Inferior parietal cortex (tissue), 1 donor: ENCODE measurements at regions not wholly inside any gene's neighbourhood (a gene's known extent, or its start where the extent isn't known, plus 50 kb on each side); places are given as distances from the start of the nearest gene placed in this dataset.

Experiments
- DNase-seq: peaks from one replicate; pipeline ENCODE4 v3.0.0-alpha.2; 2016; ENCODE audit errors: extremely low spot score

DNA sequence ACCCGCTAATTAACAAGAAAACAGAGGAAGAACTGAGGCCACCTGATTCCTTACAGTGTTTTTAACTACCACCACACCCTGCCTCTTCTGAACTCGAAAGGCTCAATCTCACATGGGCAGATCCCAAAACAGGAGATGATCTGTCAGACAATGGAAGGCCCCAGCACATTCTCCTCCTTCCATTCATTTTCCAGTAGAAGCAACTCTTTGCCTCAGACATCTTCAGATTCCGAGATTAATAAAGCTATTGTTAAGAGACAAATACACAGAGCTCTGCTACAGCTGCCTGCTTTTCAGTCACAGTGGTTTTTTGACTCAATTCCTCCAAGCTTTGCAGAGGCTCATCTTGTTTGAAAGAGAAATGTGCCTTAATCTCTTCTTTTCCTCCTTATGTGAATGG is 127.2 kb upstream of the ADAMTSL1 start:
- DNase-seq = peak; percentile 43

DNA sequence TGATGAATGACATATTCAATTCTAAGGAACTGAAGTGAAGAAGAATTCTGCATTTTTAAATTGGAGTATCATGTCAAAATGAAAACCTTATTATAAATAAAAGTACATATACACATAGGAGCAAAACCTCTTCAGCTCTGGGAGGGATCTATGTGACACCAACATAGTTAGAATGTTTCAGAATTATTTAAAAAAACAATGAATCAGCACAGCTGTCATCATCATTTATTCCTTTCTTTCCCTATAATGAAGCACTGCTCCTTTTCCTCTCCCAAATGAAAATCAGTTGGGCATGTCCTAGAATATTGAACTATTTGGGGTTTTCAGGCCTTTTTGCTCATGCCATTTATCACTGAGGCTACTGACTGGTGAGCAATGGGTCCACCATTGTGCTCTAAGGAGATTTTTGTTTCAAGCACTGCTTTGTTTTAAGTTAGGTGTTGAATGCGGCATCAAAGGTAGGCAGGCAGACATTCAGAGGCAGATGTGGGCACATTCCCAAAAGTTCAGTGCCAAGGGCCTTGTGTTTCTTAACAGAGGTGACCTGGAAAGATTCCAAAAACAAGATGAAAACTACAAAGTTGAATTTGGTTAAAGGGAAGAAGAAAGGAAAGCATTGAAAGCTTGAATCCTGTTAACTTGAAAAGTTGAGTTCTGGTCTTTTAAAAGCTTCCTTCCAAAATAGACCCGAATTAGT is 126.4 kb upstream of the ADAMTSL1 start:
- DNase-seq = no peak

DNA sequence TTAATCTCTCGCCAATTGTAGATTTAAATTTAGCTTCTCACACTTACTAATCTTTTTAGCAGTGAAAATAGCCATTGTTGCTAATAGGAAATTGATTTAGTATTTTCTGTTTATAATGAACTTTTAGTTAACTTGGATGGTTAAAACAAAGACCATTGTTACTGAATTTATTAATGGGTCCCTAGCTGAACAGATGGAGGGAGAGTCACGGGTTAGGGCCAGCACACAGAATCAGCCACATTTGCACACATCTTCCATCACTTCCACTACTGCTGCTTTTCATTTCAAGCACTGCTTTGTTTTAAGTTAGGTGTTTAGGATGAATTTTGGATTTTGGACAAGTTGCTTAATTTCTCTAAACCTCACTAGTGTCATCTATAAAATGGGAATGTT is 125.9 kb upstream of the ADAMTSL1 start:
- DNase-seq = no peak

DNA sequence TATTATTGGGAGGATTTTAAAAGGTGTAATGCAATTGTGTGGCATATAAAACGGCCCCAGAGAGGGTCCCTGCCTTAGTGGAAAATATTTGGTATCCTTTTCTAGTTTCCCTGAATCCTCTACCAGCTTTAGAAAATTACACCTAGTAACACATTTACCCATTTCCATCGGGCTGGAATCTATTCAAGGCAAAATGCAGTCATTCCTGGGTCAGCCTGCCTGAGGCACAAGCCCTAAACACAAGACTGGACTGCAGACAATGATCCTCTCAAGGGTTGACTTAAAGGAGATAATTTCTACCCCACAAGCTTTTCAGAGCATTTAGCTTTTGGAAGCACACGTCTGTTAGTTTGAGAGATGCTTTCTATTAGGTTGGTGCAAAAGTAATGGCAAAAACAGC is 124.4 kb upstream of the ADAMTSL1 start:
- no peak for DNase-seq

DNA sequence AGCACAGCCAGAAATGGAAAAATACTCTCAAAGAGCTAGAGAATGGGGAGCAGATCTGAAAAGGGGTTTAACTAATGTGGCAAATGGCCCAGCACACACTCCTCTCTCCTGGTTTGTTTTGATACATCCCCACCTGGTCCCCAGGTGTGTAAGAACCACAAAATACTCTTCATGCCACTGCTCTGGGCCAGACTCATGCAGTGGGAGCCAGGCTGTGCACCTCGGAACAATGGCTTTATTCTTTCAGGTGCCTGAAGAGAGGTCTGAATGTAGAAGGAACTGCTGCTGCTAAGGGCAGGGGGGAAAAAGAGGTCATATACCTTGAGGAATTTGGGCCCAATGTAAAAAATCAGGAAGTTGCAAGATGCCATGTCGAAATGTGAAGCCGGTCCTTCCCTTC is 123.9 kb upstream of the ADAMTSL1 start:
- no peak for DNase-seq

DNA sequence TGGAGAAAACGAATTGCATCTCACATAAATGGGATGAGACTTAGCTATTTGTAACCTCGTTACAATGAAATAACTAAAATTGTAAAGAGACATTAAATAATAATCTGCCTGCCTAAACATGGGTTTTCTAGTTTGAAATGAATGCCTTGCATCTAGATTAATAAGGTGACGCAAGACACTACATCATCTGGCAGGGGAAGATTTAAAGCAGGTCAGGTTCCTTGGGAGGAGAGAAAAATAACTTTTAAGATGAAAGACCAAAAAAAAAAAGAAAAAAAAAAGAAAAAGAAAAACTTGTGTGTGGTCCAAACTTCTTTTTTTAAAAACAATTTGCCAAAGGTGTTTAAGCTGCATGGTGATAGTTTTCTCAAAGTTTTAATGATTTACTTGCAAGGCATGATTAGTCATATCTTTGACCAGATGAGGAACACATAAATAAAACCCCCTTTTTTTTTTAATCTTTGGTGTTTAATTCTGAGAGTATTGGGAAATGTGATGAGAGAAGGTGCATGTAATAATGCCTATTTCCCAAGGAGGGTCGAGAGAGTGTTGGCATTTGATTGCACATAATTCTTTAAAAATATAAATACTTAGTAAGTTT is 122.9 kb upstream of the ADAMTSL1 start:
- no peak for DNase-seq

DNA sequence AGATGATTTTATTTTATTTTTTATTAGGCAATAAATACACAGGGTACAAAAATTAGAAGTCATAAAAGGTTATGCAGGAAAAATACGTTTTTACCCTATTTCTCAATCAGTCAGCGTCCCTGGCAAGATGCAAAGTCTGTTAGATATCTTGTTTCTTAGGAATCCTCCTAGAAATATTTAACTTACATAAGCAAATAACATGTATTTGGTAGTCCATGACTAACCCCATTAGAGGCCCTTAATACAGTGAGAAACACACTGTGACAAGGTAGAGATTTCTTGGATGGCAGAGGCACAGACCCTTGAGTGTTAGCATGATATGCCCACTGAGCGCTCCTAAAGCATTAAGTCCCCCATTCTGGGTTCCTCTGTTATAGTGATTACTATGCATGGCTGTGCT is 121.2 kb upstream of the ADAMTSL1 start:
- DNase-seq = no peak

DNA sequence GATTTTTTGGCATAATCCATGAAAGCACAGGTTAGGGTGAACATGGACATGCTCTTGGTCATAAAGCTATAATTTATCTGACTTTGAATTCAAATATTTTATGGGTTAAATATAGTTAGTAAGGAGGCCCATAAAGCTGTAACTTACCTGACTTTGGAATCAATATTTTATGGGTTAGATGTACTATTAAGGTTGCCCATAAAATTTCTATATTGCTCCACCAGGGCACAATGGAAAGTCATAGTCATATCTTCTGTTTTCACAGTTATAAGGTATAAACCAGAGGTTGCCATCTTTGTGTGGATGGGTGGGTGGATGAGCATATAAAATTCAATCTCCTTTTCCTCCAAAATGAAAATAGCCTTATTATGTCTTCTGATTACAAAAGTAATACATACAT is 120.5 kb upstream of the ADAMTSL1 start:
- DNase-seq = no peak

DNA sequence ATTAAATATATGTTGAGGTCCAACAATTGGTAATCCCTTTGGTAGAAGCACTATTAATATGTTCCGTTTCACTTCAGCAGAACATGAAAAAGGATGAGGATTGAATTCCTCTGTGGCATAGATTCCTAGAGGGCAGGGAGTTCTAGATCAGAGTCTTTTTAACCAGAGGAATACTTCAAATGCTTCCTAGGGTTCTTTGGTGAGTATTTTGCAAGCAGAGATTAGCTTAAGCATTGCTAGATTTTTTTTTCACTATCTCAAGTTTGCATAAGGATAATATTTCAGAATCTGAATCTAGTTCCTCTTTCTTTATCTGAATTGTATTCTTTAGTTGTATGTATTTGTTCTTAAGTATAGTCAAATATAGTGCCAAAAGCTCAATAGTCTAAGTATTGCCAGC is 116.6 kb upstream of the ADAMTSL1 start:
- DNase-seq = no peak

DNA sequence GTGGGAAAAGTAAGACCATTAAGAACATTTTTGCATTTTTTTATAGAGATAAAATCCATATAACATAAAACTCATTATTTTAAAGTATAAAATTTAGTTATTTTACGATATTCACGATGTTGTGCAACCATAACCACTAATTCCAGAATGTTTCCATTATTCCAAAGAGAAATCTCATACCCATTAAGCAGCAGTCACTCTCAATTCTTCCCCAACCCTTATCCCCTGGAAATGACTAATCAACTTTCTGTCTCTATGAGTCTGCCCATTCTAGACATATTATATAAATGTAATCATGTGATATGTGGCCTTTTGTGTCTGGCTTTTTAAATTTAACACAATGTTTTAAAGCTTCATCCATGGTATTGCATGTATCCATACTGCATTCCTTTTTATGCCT is 115.6 kb upstream of the ADAMTSL1 start:
- no peak for DNase-seq

DNA sequence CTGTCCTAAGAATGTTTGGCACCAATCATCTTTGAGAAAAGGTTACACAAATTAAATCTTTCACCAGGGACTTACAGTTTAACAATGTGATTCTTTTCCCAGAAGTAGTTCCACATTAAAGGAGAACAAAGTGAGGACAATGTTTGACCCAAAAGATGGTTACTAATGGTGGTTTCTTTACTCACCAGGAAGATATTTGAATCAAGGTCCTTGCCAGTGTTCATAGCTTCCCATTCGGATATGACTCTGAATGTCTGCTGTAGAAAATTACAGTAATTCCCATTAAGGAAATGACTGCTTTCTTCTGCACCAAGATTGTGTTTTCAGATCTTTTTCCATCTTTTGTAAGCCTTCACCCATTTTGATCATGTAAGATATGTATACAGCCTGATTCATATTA is 114.6 kb upstream of the ADAMTSL1 start:
- DNase-seq = no peak

DNA sequence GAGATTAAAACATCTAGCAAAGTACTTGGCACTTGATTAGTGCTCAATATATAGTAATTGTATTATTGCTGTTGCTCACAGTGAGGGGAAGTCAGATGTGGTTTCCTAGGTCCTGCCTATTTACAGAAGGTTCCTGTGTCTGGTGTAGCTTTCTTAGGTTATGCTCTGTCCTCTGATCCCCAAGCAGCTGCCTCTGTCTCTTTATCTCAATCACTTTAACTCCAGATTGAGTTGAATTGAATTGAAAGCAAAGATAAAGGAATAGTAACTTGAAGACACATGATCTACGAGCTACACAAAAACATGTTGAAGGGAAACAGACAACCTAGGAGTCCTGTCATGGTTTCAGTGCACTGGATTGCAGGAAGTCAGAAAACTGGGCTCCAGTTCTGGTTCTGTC is 113.9 kb upstream of the ADAMTSL1 start:
- DNase-seq = no peak

DNA sequence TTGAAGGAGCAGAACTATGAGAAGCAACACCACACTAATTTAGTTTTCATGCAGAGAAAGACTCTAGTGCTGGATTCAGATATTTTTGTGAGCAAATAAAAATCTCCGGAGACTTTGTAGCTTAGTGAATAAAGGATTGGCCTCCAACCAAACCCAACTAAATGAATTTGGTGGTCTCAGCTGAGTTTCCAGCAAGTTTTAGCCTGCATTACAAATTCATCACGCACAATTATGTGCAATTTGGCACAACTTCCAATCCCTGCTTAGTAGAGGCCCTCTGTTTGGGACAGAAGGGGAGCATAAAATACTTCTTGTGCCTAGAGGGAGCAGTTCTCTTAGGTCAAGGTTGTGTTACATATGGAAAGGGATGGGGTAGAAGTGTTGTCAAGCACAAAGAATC is 112.3 kb upstream of the ADAMTSL1 start:
- no peak for DNase-seq

DNA sequence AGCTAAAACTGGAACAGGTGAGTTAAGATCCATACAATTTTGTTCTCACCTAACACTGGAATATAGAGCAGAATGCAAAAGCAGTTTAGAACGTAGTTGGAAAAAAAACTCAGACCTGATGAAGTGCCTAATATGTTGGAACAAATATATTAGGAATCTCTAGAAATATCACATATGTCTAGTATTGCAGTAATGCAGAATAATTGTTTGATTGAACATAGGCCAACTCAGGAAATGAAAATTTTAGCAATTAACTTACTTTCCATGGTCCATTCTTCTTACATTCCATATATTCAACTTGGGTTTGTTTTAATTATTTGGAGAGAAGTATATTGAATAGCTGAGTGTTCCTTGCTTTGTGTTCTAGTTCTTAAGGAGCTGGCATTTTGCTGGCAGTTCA is 111.8 kb upstream of the ADAMTSL1 start:
- no peak for DNase-seq

DNA sequence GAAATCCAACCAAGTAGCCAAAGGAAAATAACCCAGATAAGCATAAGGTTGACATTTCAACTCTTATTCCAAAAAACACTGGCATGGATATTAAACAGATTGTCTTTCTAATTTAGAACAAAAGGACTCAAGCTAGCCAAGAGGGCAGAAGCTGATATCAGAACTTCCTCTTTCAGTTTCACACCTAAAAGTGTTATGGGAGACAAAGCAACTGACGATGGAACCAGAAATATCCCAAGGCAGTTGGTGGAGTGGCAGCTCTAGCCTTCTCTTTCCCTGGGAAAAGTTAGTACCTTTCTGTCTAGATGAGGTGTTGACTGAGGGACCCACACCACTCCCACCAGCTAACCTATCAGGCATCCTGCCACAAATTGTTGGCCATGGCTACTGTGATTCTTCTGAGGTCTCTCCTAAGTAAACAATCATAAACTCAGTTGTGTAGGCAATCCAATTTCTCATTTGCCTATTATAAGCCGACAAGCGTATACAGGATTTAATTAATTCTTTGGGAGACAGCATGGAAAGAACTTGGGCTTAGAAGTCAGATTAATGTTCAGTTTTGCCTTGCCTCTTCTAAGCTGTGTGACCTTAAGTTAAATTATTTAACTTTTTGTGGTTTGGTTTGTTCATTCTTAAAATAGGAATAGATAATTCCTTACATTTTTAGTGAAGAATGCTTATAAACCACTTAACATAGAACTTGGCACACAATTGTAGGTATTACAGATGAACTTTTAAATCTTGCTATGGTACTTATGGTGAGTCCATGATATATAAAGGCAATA is 110.9 kb upstream of the ADAMTSL1 start:
- no peak for DNase-seq

DNA sequence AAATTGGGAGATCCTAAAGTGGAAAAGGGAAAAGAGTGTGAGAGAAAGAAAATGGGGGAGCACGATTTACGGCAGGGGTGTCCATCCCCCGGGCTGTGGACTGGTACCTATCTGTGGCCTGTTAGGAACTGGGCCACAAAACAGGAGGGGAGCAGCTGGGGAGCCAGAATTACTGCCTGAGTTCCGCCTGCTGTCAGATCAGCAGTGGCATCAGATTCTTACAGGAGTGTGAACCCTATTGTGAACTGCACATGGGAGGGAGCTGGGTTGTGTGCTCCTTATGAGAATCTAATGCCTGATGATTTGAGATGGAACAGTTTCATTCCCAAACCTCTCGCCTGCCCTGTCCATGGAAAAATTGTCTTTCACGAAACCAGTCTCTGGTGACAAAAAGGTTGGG is 108.3 kb upstream of the ADAMTSL1 start:
- no peak for DNase-seq

DNA sequence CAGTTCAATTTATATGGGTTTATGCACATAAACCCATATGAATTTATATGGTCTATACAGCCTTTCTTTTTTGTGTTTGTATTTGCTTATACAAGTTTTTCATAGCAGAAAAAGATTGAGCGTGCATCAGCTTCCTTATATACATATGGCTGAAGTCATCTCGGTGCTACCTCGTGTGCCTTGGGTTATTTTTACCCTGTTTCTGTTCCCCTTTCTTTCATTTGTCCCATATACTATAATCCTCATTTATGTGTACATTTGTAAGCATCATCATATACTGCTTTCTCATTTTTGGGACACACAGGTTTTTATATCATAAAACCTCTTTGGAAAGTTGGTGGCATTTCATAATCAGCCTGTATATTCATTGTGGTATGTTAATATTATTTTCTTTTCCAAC is 107.8 kb upstream of the ADAMTSL1 start:
- DNase-seq = no peak

DNA sequence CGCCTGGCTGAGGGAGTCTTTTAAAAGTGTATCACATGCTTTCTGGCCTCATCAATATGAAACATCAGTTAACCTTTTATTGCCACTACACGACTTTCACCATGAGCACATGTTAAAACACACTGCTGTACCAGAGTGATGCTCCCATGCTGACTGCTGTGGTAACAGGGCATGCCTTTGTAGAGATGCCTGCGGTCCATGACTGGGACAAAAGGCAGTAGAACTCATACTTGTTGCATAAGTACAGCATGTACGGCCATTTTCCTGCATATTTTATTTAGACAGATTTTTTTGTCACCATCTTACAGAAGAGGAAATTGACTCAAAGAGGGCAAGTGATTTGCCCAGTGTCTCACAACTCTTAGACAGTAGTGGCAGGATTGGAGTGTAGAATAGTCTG is 105.7 kb upstream of the ADAMTSL1 start:
- DNase-seq = no peak

DNA sequence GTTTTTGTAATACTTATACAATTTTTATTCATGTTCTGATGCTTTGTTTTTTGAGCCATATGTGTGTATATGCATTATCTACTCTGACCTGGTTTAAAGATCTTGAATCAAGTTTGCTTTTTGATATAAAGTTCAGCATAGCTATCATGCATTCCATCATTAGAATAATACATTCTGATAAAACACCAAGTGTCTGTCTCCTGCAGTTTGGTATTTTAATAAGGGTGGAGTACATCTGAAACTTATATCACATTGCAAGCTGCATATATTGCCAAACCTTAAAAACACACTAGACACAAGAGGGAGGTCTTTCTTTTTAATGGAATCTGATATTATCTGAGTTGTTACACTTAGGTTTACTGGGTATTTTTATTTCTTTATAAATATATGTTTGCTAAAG is 102.8 kb upstream of the ADAMTSL1 start:
- no peak for DNase-seq

DNA sequence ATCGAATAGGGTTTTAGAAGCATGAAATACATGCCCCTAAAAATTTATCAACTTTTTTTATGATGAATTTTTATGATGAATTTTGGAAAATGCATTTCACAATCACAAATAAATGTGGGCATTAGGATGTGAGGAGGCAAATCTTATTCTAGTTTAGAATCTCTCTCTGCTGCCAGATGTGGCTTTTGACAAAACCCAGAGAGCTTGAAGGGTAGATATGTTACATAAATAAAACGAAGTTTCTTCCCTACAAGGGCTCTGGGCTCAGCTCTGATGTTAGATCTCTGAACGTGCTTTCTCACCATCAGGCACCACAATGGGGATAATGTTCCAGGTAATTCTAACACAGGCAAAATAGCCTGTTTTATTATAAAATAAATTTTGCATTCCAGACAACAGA is 102.3 kb upstream of the ADAMTSL1 start:
- no peak for DNase-seq

DNA sequence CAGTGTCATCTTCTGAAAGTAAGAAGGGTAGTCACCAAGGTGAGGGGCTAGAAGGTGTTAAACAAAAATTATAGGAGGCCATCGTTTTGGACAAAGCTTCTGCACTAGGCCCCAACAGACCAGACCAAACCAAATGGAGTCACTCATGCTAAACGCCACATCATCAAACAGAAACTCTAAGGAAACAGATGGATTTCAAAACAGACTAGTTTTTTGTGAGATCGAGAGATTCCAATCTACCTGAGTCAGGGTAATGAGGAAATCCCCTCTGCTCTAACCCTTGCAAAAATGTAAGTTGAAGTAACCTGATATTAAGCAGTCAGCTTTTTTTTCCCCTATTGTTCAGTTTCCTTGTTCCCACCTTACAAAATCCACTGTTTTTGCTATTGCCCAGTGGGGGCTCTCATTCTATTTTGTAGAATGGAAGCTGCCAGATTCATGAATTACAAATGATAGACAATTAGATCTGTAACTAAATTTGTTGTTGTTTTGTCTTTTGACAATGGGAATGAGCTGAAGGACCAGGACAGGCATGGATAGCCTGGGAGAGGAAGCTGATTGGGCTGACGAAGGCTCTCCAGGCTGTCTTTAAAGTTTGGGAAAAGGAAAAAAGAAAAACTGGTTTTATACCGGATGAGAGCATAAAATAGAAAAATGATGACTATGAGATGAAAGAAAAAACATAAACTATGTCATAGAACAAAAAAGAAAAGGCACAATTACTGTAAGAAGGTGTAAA is 94.7 kb upstream of the ADAMTSL1 start:
- no peak for DNase-seq

DNA sequence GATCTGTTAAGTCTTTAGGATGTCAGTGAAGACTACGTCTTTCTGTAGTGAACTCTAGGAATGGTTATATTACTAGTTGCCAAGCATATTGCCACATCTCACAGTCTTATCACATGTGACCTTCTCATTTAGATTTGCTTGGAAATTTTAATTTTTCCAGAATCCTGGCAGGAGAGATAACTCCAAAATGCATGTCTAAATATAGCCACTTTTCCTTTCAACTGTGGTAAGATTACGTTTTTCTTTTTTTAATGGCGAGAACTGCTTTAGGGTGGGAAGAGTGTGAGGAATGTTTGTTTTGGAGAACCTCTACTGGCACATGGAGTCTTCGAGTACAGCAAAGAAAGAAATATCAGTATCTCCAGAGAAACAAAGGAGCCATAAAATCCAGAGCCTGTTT is 91.7 kb upstream of the ADAMTSL1 start:
- DNase-seq = no peak

DNA sequence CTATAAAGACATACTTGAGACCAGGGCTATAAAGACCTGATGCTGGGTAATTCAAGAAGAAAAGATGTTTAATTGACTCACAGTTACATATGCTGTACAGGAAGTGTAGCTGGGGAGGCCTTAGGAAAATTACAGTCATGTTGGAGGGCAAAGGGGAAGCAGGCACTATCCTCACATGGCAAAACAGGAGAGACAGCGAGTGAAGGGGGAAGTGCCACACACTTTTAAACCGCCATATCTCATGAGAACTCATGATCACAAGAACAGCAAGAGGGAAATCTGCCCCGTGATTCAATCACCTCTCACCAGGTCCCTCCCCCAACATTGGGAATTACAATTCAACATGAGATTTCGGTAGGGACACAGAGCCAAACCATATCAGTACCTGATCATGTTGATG is 89.9 kb upstream of the ADAMTSL1 start:
- DNase-seq = no peak
